ENCODE measurements at regions not wholly inside any gene's neighbourhood (a gene's known extent, or its start where the extent isn't known, plus 50 kb on each side); places are given as distances from the start of the nearest gene placed in this dataset.
"Not testable (repeated sequence)": the region's sequence is repeated elsewhere in the genome, so short reads cannot be mapped to it uniquely, and the experiment has no call there.

- no peaks in the 10 kb centered on the region for H3K36me3 ChIP-seq (ENCODE audit: control insufficient read depth, insufficient read depth, low read length)
- H3K4me1 ChIP-seq (ENCODE audit: control insufficient read depth, insufficient read depth, low read length) = no peaks in the 10 kb centered on the region
- H3K9ac ChIP-seq (ENCODE audit: low read length) = no peak overlapping the region
- H3K27me3 ChIP-seq (ENCODE audit: control insufficient read depth, insufficient read depth, low read length) = no peaks in the 10 kb centered on the region
- no peak overlapping the region for H3K4me3 ChIP-seq (ENCODE audit: low read length)
- no peak overlapping the region for H3K27ac ChIP-seq (ENCODE audit: low read depth, low read length)
These were observed 114.8 kb upstream of the TRPC4 start for GRCh38 chr13:37984357-37984756.

GRCh38 chr13:37981932-37982331 is 112.4 kb upstream of the TRPC4 start:
- Histone ChIP-seq H3K27me3 (ENCODE audit: control insufficient read depth, insufficient read depth, low read length) (no peaks in the 10 kb centered on the region), H3K36me3 (ENCODE audit: control insufficient read depth, insufficient read depth, low read length) (no peaks in the 10 kb centered on the region), H3K9ac (ENCODE audit: low read length) (no peak overlapping the region), H3K4me1 (ENCODE audit: control insufficient read depth, insufficient read depth, low read length) (no peaks in the 10 kb centered on the region), H3K27ac (ENCODE audit: low read depth, low read length) (no peak overlapping the region), H3K4me3 (ENCODE audit: low read length) (no peak overlapping the region)

GRCh38 chr13:37978680-37979079 is 109.1 kb upstream of the TRPC4 start:
- H3K27ac ChIP-seq (ENCODE audit: low read depth, low read length) = no peak overlapping the region
- no peaks in the 10 kb centered on the region for H3K4me1 ChIP-seq (ENCODE audit: control insufficient read depth, insufficient read depth, low read length)
- H3K27me3 ChIP-seq (ENCODE audit: control insufficient read depth, insufficient read depth, low read length) = no peaks in the 10 kb centered on the region
- H3K9ac ChIP-seq (ENCODE audit: low read length) = no peak overlapping the region
- no peaks in the 10 kb centered on the region for H3K36me3 ChIP-seq (ENCODE audit: control insufficient read depth, insufficient read depth, low read length)
- H3K4me3 ChIP-seq (ENCODE audit: low read length) = no peak overlapping the region

GRCh38 chr13:37968555-37968954 is 99.0 kb upstream of the TRPC4 start:
- no peak overlapping the region for H3K27ac ChIP-seq (ENCODE audit: low read depth, low read length)
- H3K27me3 ChIP-seq (ENCODE audit: control insufficient read depth, insufficient read depth, low read length) = no peaks in the 10 kb centered on the region
- no peak overlapping the region for H3K9ac ChIP-seq (ENCODE audit: low read length)
- H3K4me3 ChIP-seq (ENCODE audit: low read length) = no peak overlapping the region
- no peaks in the 10 kb centered on the region for H3K4me1 ChIP-seq (ENCODE audit: control insufficient read depth, insufficient read depth, low read length)
- no peaks in the 10 kb centered on the region for H3K36me3 ChIP-seq (ENCODE audit: control insufficient read depth, insufficient read depth, low read length)

- Histone ChIP-seq H3K27me3 (ENCODE audit: control insufficient read depth, insufficient read depth, low read length) (no peaks in the 10 kb centered on the region), H3K4me3 (ENCODE audit: low read length) (no peak overlapping the region), H3K27ac (ENCODE audit: low read depth, low read length) (no peak overlapping the region), H3K36me3 (ENCODE audit: control insufficient read depth, insufficient read depth, low read length) (no peaks in the 10 kb centered on the region), H3K9ac (ENCODE audit: low read length) (no peak overlapping the region), H3K4me1 (ENCODE audit: control insufficient read depth, insufficient read depth, low read length) (no peaks in the 10 kb centered on the region)
These were observed 96.7 kb upstream of the TRPC4 start for GRCh38 chr13:37966266-37966665.

- Histone ChIP-seq H3K9ac (ENCODE audit: low read length) (no peak overlapping the region), H3K4me1 (ENCODE audit: control insufficient read depth, insufficient read depth, low read length) (no peaks in the 10 kb centered on the region), H3K27ac (ENCODE audit: low read depth, low read length) (no peak overlapping the region), H3K27me3 (ENCODE audit: control insufficient read depth, insufficient read depth, low read length) (no peaks in the 10 kb centered on the region), H3K4me3 (ENCODE audit: low read length) (no peak overlapping the region), H3K36me3 (ENCODE audit: control insufficient read depth, insufficient read depth, low read length) (no peaks in the 10 kb centered on the region)
These were observed 90.9 kb upstream of the TRPC4 start for GRCh38 chr13:37960427-37960826.

GRCh38 chr13:37959284-37959683 is 89.7 kb upstream of the TRPC4 start:
- H3K4me1 ChIP-seq (ENCODE audit: control insufficient read depth, insufficient read depth, low read length) = no peaks in the 10 kb centered on the region
- no peak overlapping the region for H3K27ac ChIP-seq (ENCODE audit: low read depth, low read length)
- no peak overlapping the region for H3K9ac ChIP-seq (ENCODE audit: low read length)
- H3K36me3 ChIP-seq (ENCODE audit: control insufficient read depth, insufficient read depth, low read length) = no peaks in the 10 kb centered on the region
- no peak overlapping the region for H3K4me3 ChIP-seq (ENCODE audit: low read length)
- no peaks in the 10 kb centered on the region for H3K27me3 ChIP-seq (ENCODE audit: control insufficient read depth, insufficient read depth, low read length)

- H3K36me3 ChIP-seq (ENCODE audit: control insufficient read depth, insufficient read depth, low read length) = no peaks in the 10 kb centered on the region
- no peaks in the 10 kb centered on the region for H3K4me1 ChIP-seq (ENCODE audit: control insufficient read depth, insufficient read depth, low read length)
- no peak overlapping the region for H3K9ac ChIP-seq (ENCODE audit: low read length)
- no peak overlapping the region for H3K27ac ChIP-seq (ENCODE audit: low read depth, low read length)
- no peak overlapping the region for H3K4me3 ChIP-seq (ENCODE audit: low read length)
- H3K27me3 ChIP-seq (ENCODE audit: control insufficient read depth, insufficient read depth, low read length) = no peaks in the 10 kb centered on the region
These were observed 87.0 kb upstream of the TRPC4 start for GRCh38 chr13:37956536-37956935.

GRCh38 chr13:37954597-37954996 is 85.0 kb upstream of the TRPC4 start:
- not testable (repeated sequence) for H3K36me3 ChIP-seq (ENCODE audit: control insufficient read depth, insufficient read depth, low read length); H3K27me3 ChIP-seq (ENCODE audit: control insufficient read depth, insufficient read depth, low read length); H3K9ac ChIP-seq (ENCODE audit: low read length); H3K27ac ChIP-seq (ENCODE audit: low read depth, low read length); H3K4me3 ChIP-seq (ENCODE audit: low read length); H3K4me1 ChIP-seq (ENCODE audit: control insufficient read depth, insufficient read depth, low read length)

- Histone ChIP-seq H3K36me3 (ENCODE audit: control insufficient read depth, insufficient read depth, low read length) (no peaks in the 10 kb centered on the region), H3K27ac (ENCODE audit: low read depth, low read length) (no peak overlapping the region), H3K9ac (ENCODE audit: low read length) (no peak overlapping the region)
These were observed 84.6 kb upstream of the TRPC4 start for GRCh38 chr13:37954191-37954590.

GRCh38 chr13:37953696-37954095 is 84.1 kb upstream of the TRPC4 start:
- Histone ChIP-seq H3K9ac (ENCODE audit: low read length) (no peak overlapping the region), H3K27ac (ENCODE audit: low read depth, low read length) (no peak overlapping the region), H3K27me3 (ENCODE audit: control insufficient read depth, insufficient read depth, low read length) (no peaks in the 10 kb centered on the region), H3K36me3 (ENCODE audit: control insufficient read depth, insufficient read depth, low read length) (no peaks in the 10 kb centered on the region), H3K4me1 (ENCODE audit: control insufficient read depth, insufficient read depth, low read length) (no peaks in the 10 kb centered on the region), H3K4me3 (ENCODE audit: low read length) (no peak overlapping the region)

More at GRCh38 chr13:37954191-37954590, 84.6 kb upstream of the TRPC4 start:
- no peak overlapping the region for H3K4me3 ChIP-seq (ENCODE audit: low read length)
- H3K4me1 ChIP-seq (ENCODE audit: control insufficient read depth, insufficient read depth, low read length) = no peaks in the 10 kb centered on the region
- H3K27me3 ChIP-seq (ENCODE audit: control insufficient read depth, insufficient read depth, low read length) = no peaks in the 10 kb centered on the region

- no peaks in the 10 kb centered on the region for H3K4me1 ChIP-seq (ENCODE audit: control insufficient read depth, insufficient read depth, low read length)
- no peaks in the 10 kb centered on the region for H3K27me3 ChIP-seq (ENCODE audit: control insufficient read depth, insufficient read depth, low read length)
- H3K4me3 ChIP-seq (ENCODE audit: low read length) = no peak overlapping the region
- H3K36me3 ChIP-seq (ENCODE audit: control insufficient read depth, insufficient read depth, low read length) = no peaks in the 10 kb centered on the region
- no peak overlapping the region for H3K27ac ChIP-seq (ENCODE audit: low read depth, low read length)
- no peak overlapping the region for H3K9ac ChIP-seq (ENCODE audit: low read length)
These were observed 80.4 kb upstream of the TRPC4 start for GRCh38 chr13:37950016-37950415.

GRCh38 chr13:37947419-37948140 is 78.0 kb upstream of the TRPC4 start:
- no peak overlapping the region for H3K27ac ChIP-seq (ENCODE audit: low read depth, low read length)
- H3K36me3 ChIP-seq (ENCODE audit: control insufficient read depth, insufficient read depth, low read length) = no peaks in the 10 kb centered on the region
- H3K9ac ChIP-seq (ENCODE audit: low read length) = no peak overlapping the region
- no peak overlapping the region for H3K4me3 ChIP-seq (ENCODE audit: low read length)
- no peaks in the 10 kb centered on the region for H3K4me1 ChIP-seq (ENCODE audit: control insufficient read depth, insufficient read depth, low read length)
- no peaks in the 10 kb centered on the region for H3K27me3 ChIP-seq (ENCODE audit: control insufficient read depth, insufficient read depth, low read length)
